ENCODE measurements at regions not wholly inside any gene's neighbourhood (a gene's known extent, or its start where the extent isn't known, plus 50 kb on each side); places are given as distances from the start of the nearest gene placed in this dataset.

- no peak for TF ChIP-seq CBX5 (IDR thresholded peaks at IDR 0.05; ENCODE audit: low read depth, low read length)
Measured at GRCh38 chr14:53807542-53807941, 149.1 kb downstream of the BMP4 start (continued).

GRCh38 chr14:53807108-53807507, 149.5 kb downstream of the BMP4 start:
- CTCF ChIA-PET (ENCODE audit: partially characterized antibody) = interaction anchor here (0.5 to 1.4 kb wide), 3 partner anchors 157 to 522 kb away, joined by 3 to 4 read pairs (median 3); no protein-coding TSS in a partner anchor
- H3K27me3 ChIP-seq (replicated peaks in 1 of 4; ENCODE audit: control insufficient read depth in 3 of 4, extremely low read depth in 1 of 4, insufficient read depth in 3 of 4, low read length in 3 of 4) = no peaks in the 10 kb centered on the region
- no peak overlapping the region for H3K4me2 ChIP-seq (ENCODE audit: insufficient read depth in 1 of 2, low read depth in 2 of 2, low read length in 2 of 2)

More at GRCh38 chr14:53807108-53807507, 149.5 kb downstream of the BMP4 start:
- no peak for DNase-seq (ENCODE audit: low read depth in 1 of 2, low spot score in 2 of 2)
- WGBS, 2 experiments (ENCODE audit: extremely low coverage in 1 of 2, insufficient coverage in 1 of 2, insufficient read length in 1 of 2, insufficient replicate concordance in 2 of 2, low coverage in 1 of 2, low lambda C conversion rate in 2 of 2, missing lambda C conversion rate in 1 of 2) = 95% methylated on average over 2 of the region's 2 CpGs; no CpG with 5 or more reads in 1 of the 2 experiments
- Histone ChIP-seq H2BK5ac (ENCODE audit: low read depth, low read length) (no peak overlapping the region), H4K8ac (ENCODE audit: extremely low read depth, insufficient read depth, low read length) (no peak overlapping the region), H4K91ac (replicated peaks; ENCODE audit: insufficient read length, low read length) (no peak overlapping the region), H3K27ac (ENCODE audit: low read depth, low read length) (no peak overlapping the region), H2AK5ac (ENCODE audit: low read depth, low read length) (no peak overlapping the region), H2BK12ac (ENCODE audit: low read depth, low read length) (no peak overlapping the region), H3K36me3 (ENCODE audit: control insufficient read depth in 2 of 4, insufficient read depth in 4 of 4, low read length in 3 of 4) (no peaks in the 10 kb centered on the region), H4K5ac (ENCODE audit: insufficient read length, low read depth, low read length) (no peak overlapping the region), H2BK15ac (ENCODE audit: low read length) (no peak overlapping the region), H3K79me2 (ENCODE audit: control insufficient read depth in 1 of 2, insufficient read depth in 2 of 2, low read length in 2 of 2) (no peaks in the 10 kb centered on the region), H3K14ac (ENCODE audit: insufficient read length) (no peak overlapping the region), H2BK20ac (ENCODE audit: low read length) (no peak overlapping the region), H3K9ac (replicated peaks in 1 of 4; ENCODE audit: extremely low read depth in 1 of 4, low read depth in 3 of 4, low read length in 3 of 4) (no peak overlapping the region), H3K4me3 (ENCODE audit: extremely low read depth in 1 of 4, insufficient read depth in 2 of 4, low read depth in 3 of 4, low read length in 4 of 4) (no peak overlapping the region), H2AFZ (ENCODE audit: low read length) (no peak overlapping the region), H3K56ac (replicated peaks; ENCODE audit: insufficient read length, low read depth, low read length) (no peak overlapping the region), H3K23ac (ENCODE audit: insufficient read length) (no peak overlapping the region), H3K4me1 (replicated peaks in 1 of 4; ENCODE audit: control insufficient read depth in 3 of 4, insufficient read depth in 4 of 4, low read length in 3 of 4) (no peaks in the 10 kb centered on the region), H3K9me3 (ENCODE audit: insufficient read depth in 2 of 2, low read depth in 1 of 2, low read length in 1 of 2) (no peaks in the 10 kb centered on the region), H3K4ac (replicated peaks; ENCODE audit: insufficient read length, low read depth, low read length) (no peak overlapping the region), H4K20me1 (replicated peaks in 1 of 2; ENCODE audit: control insufficient read depth in 1 of 2, insufficient read depth in 2 of 2, low read length in 2 of 2) (no peaks in the 10 kb centered on the region), H3K79me1 (ENCODE audit: low read depth, low read length) (no peaks in the 10 kb centered on the region), H3K23me2 (ENCODE audit: low read depth, low read length) (no peaks in the 10 kb centered on the region), H3K18ac (ENCODE audit: extremely low read depth, low read length) (no peak overlapping the region), H2BK120ac (replicated peaks; ENCODE audit: low read depth, low read length) (no peak overlapping the region)
- POLR2A ChIA-PET (ENCODE audit: partially characterized antibody) = no interaction called here
- FAIRE-seq = no peak
- TF ChIP-seq MAX (IDR thresholded peaks at IDR 0.05) = no peak
- no peak for TF ChIP-seq ATF2 (IDR thresholded peaks at IDR 0.05; ENCODE audit: low read length)
- TF ChIP-seq SIX5 (IDR thresholded peaks at IDR 0.05; ENCODE audit: low read depth, low read length) = no peak
- no peak for TF ChIP-seq TBP (IDR thresholded peaks at IDR 0.05; ENCODE audit: low read depth, low read length)
- TF ChIP-seq EP300 (IDR thresholded peaks at IDR 0.05; ENCODE audit: borderline replicate concordance in 1 of 2, low read depth in 2 of 2, low read length in 2 of 2) = no peak

Data from H1 (cell line).